Peyer's patch (tissue), 4 donors: ENCODE measurements at regions not wholly inside any gene's neighbourhood (a gene's known extent, or its start where the extent isn't known, plus 50 kb on each side); places are given as distances from the start of the nearest gene placed in this dataset.

Experiments
- DNase-seq, 3 donors: peaks; one replicate each; pipeline ENCODE4 v3.0.0-alpha.2; 2017 to 2019
- H3K27ac ChIP-seq, 4 donors: fragments of 200-600 bp; sonication (generic); one replicate each; pipeline ENCODE4 v1.5.1; 2016 to 2019
- H3K27me3 ChIP-seq, 2 donors: fragments of 200-600 bp; sonication (generic); one replicate each; pipeline ENCODE4 v1.5.1; 2019
- H3K36me3 ChIP-seq, 3 donors: fragments of 200-600 bp; sonication (generic); one replicate each; pipeline ENCODE4 v1.5.1; 2016 to 2019
- H3K4me1 ChIP-seq, 4 donors: fragments of 200-600 bp; sonication (generic); one replicate each; pipeline ENCODE4 v1.5.1; 2016 to 2019
- H3K4me3 ChIP-seq, 4 donors: fragments of 200-600 bp; sonication (generic); 1 replicate in 3 of 4; 2 replicates in 1 of 4; pipeline ENCODE4 v1.5.1; 2016 to 2019; ENCODE audit warnings: mild to moderate bottlenecking in 1 of 4
- H3K9me3 ChIP-seq, 4 donors: fragments of 200-600 bp; sonication (generic); one replicate each; pipeline ENCODE4 v1.5.1; 2016 to 2019; ENCODE audit warnings: mild to moderate bottlenecking in 1 of 4
- CTCF ChIP-seq, 6 experiments: fragments of 450-650 bp in 4 of 6; fragments of 200-600 bp in 2 of 6; sonication (generic) in 1 of 6; IDR thresholded peaks; one replicate each; pipeline ENCODE4 v1.5.1; 2017 to 2019; ENCODE audit warnings: antibody characterized with exemption in 6 of 6, mild to moderate bottlenecking in 3 of 6, moderate library complexity in 1 of 6
- POLR2A ChIP-seq, 2 donors: fragments of 450-650 bp; IDR thresholded peaks; one replicate each; pipeline ENCODE4 v1.5.1; 2017; ENCODE audit warnings: antibody characterized with exemption in 2 of 2, mild to moderate bottlenecking in 2 of 2, moderate library complexity in 2 of 2

GRCh38 chr15:29430124-29430523 lies 160.5 kb upstream of the NSMCE3 start:
- no peaks in the 10 kb centered on the region for H3K4me1 ChIP-seq
- no peak overlapping the region for H3K4me3 ChIP-seq
- no peaks in the 10 kb centered on the region for H3K36me3 ChIP-seq
- DNase-seq, result no peak
- H3K27ac ChIP-seq, result no peak overlapping the region
- H3K27me3 ChIP-seq, result no peaks in the 10 kb centered on the region
- no peak for TF ChIP-seq CTCF (IDR thresholded peaks at IDR 0.05)
- TF ChIP-seq POLR2A (IDR thresholded peaks at IDR 0.05), result no peak
- H3K9me3 ChIP-seq, result no peaks in the 10 kb centered on the region

- no peak overlapping the region for H3K4me3 ChIP-seq
- no peaks in the 10 kb centered on the region for H3K9me3 ChIP-seq
- no peaks in the 10 kb centered on the region for H3K27me3 ChIP-seq
- no peaks in the 10 kb centered on the region for H3K36me3 ChIP-seq
- TF ChIP-seq POLR2A (IDR thresholded peaks at IDR 0.05) (no peak), CTCF (IDR thresholded peaks at IDR 0.05) (no peak)
- H3K4me1 ChIP-seq, result no peaks in the 10 kb centered on the region
- no peak for DNase-seq
- H3K27ac ChIP-seq, result no peak overlapping the region
These were observed 160.0 kb upstream of the NSMCE3 start for GRCh38 chr15:29429584-29429983.

- Histone ChIP-seq H3K36me3 (no peaks in the 10 kb centered on the region), H3K9me3 (no peaks in the 10 kb centered on the region), H3K4me1 (no peaks in the 10 kb centered on the region), H3K27ac (no peak overlapping the region), H3K4me3 (no peak overlapping the region), H3K27me3 (no peaks in the 10 kb centered on the region)
- TF ChIP-seq CTCF (IDR thresholded peaks at IDR 0.05) (no peak), POLR2A (IDR thresholded peaks at IDR 0.05) (no peak)
- no peak for DNase-seq
These were observed 159.4 kb upstream of the NSMCE3 start for GRCh38 chr15:29428925-29429573.

GRCh38 chr15:29425864-29426263 lies 156.2 kb upstream of the NSMCE3 start:
- no peak overlapping the region for H3K4me3 ChIP-seq
- H3K4me1 ChIP-seq, result no peaks in the 10 kb centered on the region
- H3K27ac ChIP-seq, result no peak overlapping the region
- DNase-seq, result no peak
- TF ChIP-seq CTCF (IDR thresholded peaks at IDR 0.05) (no peak), POLR2A (IDR thresholded peaks at IDR 0.05) (no peak)
- no peaks in the 10 kb centered on the region for H3K9me3 ChIP-seq
- H3K27me3 ChIP-seq, result no peaks in the 10 kb centered on the region
- no peaks in the 10 kb centered on the region for H3K36me3 ChIP-seq

GRCh38 chr15:29424118-29424517 lies 154.5 kb upstream of the NSMCE3 start:
- TF ChIP-seq CTCF (IDR thresholded peaks at IDR 0.05), result no peak
- TF ChIP-seq POLR2A (IDR thresholded peaks at IDR 0.05), result no peak
- no peak for DNase-seq
- Histone ChIP-seq H3K27me3 (no peaks in the 10 kb centered on the region), H3K9me3 (no peaks in the 10 kb centered on the region), H3K27ac (no peak overlapping the region), H3K36me3 (no peaks in the 10 kb centered on the region), H3K4me1 (no peaks in the 10 kb centered on the region), H3K4me3 (no peak overlapping the region)

- Histone ChIP-seq H3K4me3 (no peak overlapping the region), H3K36me3 (no peaks in the 10 kb centered on the region), H3K27me3 (no peaks in the 10 kb centered on the region), H3K27ac (no peak overlapping the region), H3K4me1 (no peaks in the 10 kb centered on the region), H3K9me3 (no peaks in the 10 kb centered on the region)
- DNase-seq, result no peak
- TF ChIP-seq POLR2A (IDR thresholded peaks at IDR 0.05) (no peak), CTCF (IDR thresholded peaks at IDR 0.05) (no peak)
These were observed 153.0 kb upstream of the NSMCE3 start for GRCh38 chr15:29422606-29423005.
